CD4-positive, alpha-beta T cell treated with Interferon gamma for 1 hour (primary cell): ENCODE measurements at regions not wholly inside any gene's neighbourhood (a gene's known extent, or its start where the extent isn't known, plus 50 kb on each side); places are given as distances from the start of the nearest gene placed in this dataset.
"Not testable (repeated sequence)": the region's sequence is repeated elsewhere in the genome, so short reads cannot be mapped to it uniquely, and the experiment has no call there.

Experiments
- DNase-seq: peaks from one replicate; pipeline ENCODE4 v3.0.0-alpha.2; 2020

DNA sequence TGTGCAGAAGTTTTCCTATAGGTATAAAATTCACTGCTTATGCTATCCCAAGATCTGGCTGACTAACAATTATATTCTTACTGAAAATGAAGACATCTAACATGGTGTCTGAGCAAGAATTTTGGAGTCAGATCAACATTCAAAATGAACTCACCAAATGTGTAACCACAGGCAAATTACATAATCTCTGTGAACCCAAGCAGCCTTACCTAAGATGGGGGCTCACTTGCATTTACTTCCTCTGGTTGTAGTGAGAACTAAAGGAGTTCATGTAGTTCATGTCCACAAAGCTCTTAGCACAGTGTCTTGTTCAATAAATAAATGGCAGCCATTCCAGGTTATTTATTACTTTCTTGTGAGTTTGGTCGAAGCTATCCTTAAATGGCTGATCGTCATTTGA is 163.9 kb upstream of the LCORL start:
- DNase-seq, result no peak

- no peak for DNase-seq
These were observed 159.3 kb upstream of the LCORL start for GRCh38 chr4:18180892-18181291.

DNA sequence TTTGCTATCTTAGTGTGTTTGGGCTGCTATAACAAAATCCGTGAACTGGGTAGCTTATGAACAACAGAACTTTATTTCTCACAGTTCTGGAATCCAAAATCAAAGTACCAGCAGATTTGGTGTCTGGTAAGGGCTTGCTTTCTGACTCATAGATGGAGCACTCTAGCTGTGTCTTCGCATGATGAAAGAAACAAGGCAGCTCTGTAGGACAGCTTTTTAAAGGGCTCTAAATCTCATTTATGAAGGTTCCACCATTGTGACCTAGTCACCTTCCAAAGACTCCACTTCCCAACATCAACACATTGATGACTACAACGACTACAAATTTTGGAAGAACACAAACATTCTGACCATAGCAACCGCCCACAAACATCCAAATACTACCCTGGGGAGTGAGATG is 158.6 kb upstream of the LCORL start:
- no peak for DNase-seq

DNA sequence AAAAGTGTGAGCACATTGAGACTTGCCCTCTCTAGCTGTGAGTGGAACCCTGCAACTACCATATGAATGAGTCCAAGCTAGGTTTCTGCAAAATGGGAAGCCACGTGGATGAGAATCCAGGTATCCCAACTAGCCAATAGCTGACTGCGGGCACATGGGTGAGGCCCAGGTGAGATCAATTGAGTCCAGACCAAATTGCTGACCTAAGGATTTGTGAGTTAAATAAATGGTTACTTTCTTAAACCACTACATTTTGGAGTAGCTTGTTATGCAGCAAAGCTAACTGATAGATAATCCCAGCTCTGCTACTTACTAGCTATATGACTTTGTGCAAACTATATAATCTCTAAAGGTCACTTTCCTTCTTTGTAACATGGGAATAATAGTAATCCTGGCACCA is 150.3 kb upstream of the LCORL start:
- DNase-seq, result no peak

GRCh38 chr4:18167831-18168230 is 146.3 kb upstream of the LCORL start:
- no peak for DNase-seq

DNA sequence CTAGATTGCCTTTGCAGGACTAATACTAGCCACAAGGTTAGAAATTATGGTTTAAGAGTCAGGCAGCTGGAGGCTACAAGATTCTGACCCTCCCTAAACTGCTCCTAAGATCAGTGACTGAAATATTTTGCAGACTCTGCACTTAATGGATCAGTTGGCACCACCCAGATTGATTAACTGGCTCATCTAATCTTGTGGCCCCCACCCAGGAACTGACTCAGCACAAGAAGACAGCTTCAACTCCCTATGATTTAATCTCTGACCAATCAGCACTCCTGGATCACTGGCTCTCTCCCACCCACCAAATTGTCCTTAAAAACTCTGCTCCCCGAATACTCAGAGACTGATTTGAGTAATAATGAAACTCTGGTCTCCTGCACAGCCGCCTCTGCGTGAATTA is 145.4 kb upstream of the LCORL start:
- DNase-seq, result no peak

GRCh38 chr4:18162453-18162852 is 140.9 kb upstream of the LCORL start:
- no peak for DNase-seq

DNA sequence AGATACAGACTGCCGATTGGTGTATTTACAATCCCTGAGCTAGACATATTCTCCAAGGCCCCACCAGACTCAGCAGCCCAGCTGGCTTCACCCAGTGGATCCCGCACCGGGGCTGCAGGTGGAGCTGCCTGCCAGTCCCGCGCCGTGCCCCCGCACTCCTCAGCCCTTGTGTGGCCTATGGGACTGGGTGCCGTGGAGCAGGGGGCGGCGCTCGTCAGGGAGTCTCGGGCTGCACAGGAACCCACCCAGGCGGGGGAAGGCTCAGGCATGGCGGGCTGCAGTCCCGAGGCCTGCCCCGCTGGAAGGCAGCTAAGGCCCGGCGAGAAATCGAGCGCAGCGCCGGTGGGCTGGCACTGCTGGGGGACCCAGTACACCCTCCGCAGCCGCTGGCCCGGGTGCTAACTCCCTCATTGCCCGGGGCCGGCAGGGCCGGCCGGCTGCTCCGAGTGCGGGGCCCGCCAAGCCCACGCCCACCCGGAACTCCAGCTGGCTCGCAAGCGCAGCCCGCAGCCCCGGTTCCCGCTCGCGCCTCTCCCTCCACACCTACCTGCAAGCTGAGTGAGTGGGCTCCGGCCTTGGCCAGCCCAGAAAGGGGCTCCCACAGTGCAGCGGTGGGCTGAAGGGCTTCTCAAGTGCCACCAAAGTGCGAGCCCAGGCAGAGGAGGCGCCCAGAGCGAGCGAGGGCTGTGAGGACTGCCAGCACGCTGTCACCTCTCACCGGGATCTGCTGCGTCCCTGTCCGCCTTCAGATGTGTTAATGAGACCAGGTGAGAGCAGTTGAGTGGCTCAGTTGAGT is 137.8 kb upstream of the LCORL start:
- not testable (repeated sequence) for DNase-seq

DNA sequence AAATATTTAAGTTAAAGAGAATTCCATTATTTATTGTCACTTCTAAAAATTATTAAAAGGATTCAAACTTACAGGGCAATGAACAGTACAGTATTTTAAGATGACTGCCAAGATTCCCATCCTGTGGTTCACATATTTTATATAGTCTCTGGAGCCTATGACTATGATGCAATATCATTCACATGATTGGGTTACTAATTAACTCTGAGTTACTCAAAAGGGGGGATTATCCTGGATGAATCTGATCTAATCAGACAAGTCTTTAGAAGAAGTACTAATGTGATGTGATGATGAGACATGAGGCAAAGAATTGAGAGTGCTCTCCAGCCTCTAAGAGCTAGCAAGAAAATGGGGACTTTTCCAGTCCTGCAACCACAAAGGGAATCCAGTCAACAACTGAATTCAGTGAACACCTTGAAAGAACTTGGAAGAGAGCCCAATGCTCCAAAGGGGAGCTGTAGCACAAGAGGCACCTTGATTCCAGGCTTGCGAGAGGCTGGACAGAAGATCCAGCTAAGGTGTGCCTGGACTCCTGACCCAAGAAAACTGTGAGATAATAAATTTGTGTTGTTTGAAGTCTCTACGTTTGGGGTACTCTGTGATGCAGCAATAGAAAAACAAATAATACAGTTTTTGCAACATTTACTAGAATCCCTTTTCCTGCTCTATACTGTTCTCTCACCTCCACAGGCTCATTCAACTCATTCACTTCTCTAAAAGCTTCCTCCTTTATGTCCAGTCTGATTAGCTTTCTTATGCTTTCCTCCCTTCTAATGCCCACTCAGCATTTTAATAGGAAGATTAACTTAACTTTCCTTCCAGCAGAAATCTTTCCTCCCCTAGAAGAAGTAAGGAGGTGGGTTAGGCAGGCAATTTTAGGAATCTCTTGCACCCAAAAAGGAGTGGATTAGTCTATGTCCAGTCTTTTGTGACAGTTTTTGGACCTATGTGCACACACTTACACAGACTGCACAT is 133.8 kb upstream of the LCORL start:
- DNase-seq, result no peak

DNA sequence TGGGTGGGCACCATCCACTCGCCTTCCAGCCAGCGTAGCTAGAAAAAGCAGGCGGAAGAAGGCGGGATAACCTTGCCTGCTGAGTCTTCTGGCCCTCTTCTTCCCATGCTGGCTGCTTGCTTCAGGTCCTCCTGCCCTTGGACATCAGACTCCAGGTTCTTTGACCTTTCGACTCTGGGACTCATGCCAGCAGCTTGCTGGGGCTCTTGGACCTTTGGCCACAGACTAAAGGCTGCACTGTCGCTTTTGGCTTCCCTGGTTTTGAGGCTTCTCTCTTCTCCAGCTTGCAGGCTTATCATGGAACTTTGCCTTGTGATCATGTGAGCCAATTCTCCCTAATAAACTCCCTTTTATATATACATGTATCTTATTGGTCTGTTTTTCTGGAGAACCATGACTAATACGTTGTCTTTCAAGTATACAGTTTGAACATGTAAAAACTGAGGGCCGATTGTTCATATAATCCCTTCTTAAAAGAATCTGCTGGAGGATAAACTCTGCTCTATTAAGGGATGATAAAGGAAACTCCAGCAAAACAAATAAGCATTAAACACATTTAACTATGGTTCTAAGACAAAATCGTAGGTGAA is 116.6 kb upstream of the LCORL start:
- no peak for DNase-seq

GRCh38 chr4:18134111-18134510 is 112.6 kb upstream of the LCORL start:
- DNase-seq, result no peak

- DNase-seq, result no peak
These were observed 108.7 kb upstream of the LCORL start for GRCh38 chr4:18130256-18130655.

- no peak for DNase-seq
These were observed 106.7 kb upstream of the LCORL start for GRCh38 chr4:18128241-18128640.

GRCh38 chr4:18127030-18127429 is 105.5 kb upstream of the LCORL start:
- no peak for DNase-seq

- no peak for DNase-seq
These were observed 92.3 kb upstream of the LCORL start for GRCh38 chr4:18113710-18114331.

DNA sequence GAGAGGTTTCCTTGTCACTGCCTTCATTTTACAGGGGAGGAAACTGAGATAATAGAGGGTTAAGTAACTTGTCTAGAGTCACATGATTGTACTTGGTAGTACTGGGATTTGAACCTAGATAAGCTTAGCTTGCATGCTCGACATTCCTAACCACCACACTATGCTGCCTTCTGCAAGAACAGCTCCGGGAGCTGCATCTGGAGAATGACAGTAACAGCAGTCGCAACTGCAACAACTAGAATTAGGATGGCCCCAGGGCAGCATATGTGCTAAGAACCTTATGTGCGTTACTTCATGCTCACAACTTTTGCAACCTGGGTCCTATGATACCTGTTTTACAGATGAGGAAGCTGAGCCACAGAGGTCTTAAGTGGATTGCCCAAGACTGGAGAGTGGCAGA is 89.5 kb upstream of the LCORL start:
- no peak for DNase-seq

- DNase-seq, result no peak
These were observed 88.5 kb upstream of the LCORL start for GRCh38 chr4:18110099-18110498.

GRCh38 chr4:18109676-18110075 is 88.1 kb upstream of the LCORL start:
- no peak for DNase-seq

- not testable (repeated sequence) for DNase-seq
These were observed 86.4 kb upstream of the LCORL start for GRCh38 chr4:18107848-18108528.

DNA sequence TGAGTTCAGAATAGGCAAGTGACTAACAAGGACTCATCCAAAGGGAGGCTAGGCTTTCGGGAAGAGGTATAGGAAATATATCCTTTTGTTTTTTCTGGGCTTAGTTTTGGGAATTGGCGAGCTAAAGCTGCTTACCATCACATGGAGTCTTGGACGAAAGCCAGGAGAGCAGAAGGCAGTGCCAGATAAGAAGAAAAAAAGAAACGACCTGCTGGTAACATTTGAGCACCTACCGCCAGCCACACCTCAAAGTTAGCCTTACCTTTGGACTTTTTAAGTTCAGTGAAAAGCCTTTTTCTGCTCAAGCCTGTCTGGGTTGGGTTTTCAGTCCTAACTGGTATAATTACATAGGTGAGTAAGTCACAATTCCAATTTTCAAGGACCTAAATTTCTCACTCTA is 85.1 kb upstream of the LCORL start:
- no peak for DNase-seq

- no peak for DNase-seq
These were observed 83.8 kb upstream of the LCORL start for GRCh38 chr4:18105030-18106011.
